SK-N-SH (cell line): ENCODE measurements at regions not wholly inside any gene's neighbourhood (a gene's known extent, or its start where the extent isn't known, plus 50 kb on each side); places are given as distances from the start of the nearest gene placed in this dataset.

Source experiments
- CTCF ChIA-PET: fragments of 300-600, 350-600 bp; formaldehyde crosslinking; extraction: SDS; loops from one replicate; lab custom pipeline; 2021; lab: Yijun Ruan, JAX
- POLR2A ChIA-PET: fragments of 350-600 bp; sonication (Branson Sonifier 250); formaldehyde crosslinking; extraction: SDS; loops from one replicate; lab custom pipeline; 2020; ENCODE audit warnings: antibody characterized with exemption, inconsistent platforms; lab: Yijun Ruan, JAX
- DNase-seq: peaks from one replicate; pipeline ENCODE4 v3.0.0; 2012
- H2AFZ ChIP-seq: fragments of 200-600 bp; sonication (generic); 2 replicates; pipeline ENCODE4 v1.8.1; 2016; ENCODE audit warnings: antibody characterized with exemption, mild to moderate bottlenecking, low read depth
- H3F3A ChIP-seq: fragments of 200-600 bp; sonication (generic); replicated peaks from 2 replicates; pipeline ENCODE3; 2016; ENCODE audit warnings: antibody characterized with exemption, mild to moderate bottlenecking; ENCODE audit not compliant: insufficient read depth
- H3K27ac ChIP-seq, 2 experiments: fragments of 200-500 bp in 1 of 2; fragments of 200-600 bp in 1 of 2; sonication (Bioruptor generic) in 1 of 2; sonication (generic), shearing (Covaris generic) in 1 of 2; 2 replicates each; pipeline versions ENCODE4 v1.5.1 to v1.6.1; 2014 to 2016; ENCODE audit warnings: low read depth in 2 of 2, inconsistent platforms in 1 of 2, low read length in 1 of 2, mild to moderate bottlenecking in 1 of 2, mixed read lengths in 1 of 2
- H3K27me3 ChIP-seq: fragments of 200-600 bp; sonication (generic), shearing (Covaris generic); 2 replicates; pipeline ENCODE4 v1.6.1; 2016; ENCODE audit warnings: mixed run types; ENCODE audit not compliant: insufficient read depth
- H3K36me3 ChIP-seq, 2 experiments: fragments of 200-500 bp in 1 of 2; fragments of 200-600 bp in 1 of 2; sonication (Bioruptor generic) in 1 of 2; sonication (generic) in 1 of 2; replicated peaks in 1 of 2; 2 replicates each; pipeline versions ENCODE3 to v1.5.1; 2014 to 2016; ENCODE audit warnings: low read length in 1 of 2, mild to moderate bottlenecking in 1 of 2; ENCODE audit not compliant: insufficient read depth in 2 of 2, control insufficient read depth in 1 of 2
- H3K4me1 ChIP-seq, 2 experiments: fragments of 200-500 bp in 1 of 2; fragments of 200-600 bp in 1 of 2; sonication (Bioruptor generic) in 1 of 2; sonication (generic), shearing (Covaris generic) in 1 of 2; 2 replicates each; pipeline versions ENCODE4 v1.5.1 to v1.6.1; 2014 to 2016; ENCODE audit warnings: low read depth in 1 of 2, low read length in 1 of 2, mixed run types in 1 of 2; ENCODE audit not compliant: insufficient read depth in 2 of 2, control insufficient read depth in 1 of 2
- H3K4me2 ChIP-seq: fragments of 200-600 bp; sonication (generic), shearing (Covaris generic); 2 replicates; pipeline ENCODE4 v1.6.1; 2017; ENCODE audit warnings: mixed run types
- H3K4me3 ChIP-seq, 2 experiments: fragments of 200-500 bp in 1 of 2; fragments of 200-600 bp in 1 of 2; sonication (Bioruptor generic) in 1 of 2; sonication (generic), shearing (Covaris generic) in 1 of 2; 2 replicates each; pipeline versions ENCODE4 v1.5.1 to v1.8.1; 2014 to 2016; ENCODE audit warnings: low read depth in 2 of 2, inconsistent platforms in 1 of 2, low read length in 1 of 2, mild to moderate bottlenecking in 1 of 2, mixed read lengths in 1 of 2, moderate library complexity in 1 of 2
- H3K79me2 ChIP-seq: fragments of 200-600 bp; sonication (generic); 2 replicates; pipeline ENCODE4 v1.8.1; 2017; ENCODE audit warnings: mild to moderate bottlenecking; ENCODE audit not compliant: insufficient read depth
- H3K9ac ChIP-seq: fragments of 200-600 bp; sonication (generic); 2 replicates; pipeline ENCODE4 v1.6.1; 2017; ENCODE audit warnings: mixed run types
- H3K9me2 ChIP-seq: fragments of 200-600 bp; sonication (generic); 2 replicates; pipeline ENCODE4 v1.6.1; 2017; ENCODE audit warnings: mixed run types
- H3K9me3 ChIP-seq: fragments of 200-600 bp; sonication (generic); 2 replicates; pipeline ENCODE4 v1.6.1; 2017; ENCODE audit warnings: mixed run types, mild to moderate bottlenecking, moderate library complexity
- H4K20me1 ChIP-seq: fragments of 200-600 bp; sonication (generic); 2 replicates; pipeline ENCODE4 v1.6.1; 2017; ENCODE audit warnings: mild to moderate bottlenecking, mixed run types; ENCODE audit not compliant: insufficient read depth
- ELF1 ChIP-seq: IDR thresholded peaks from 2 replicates; pipeline ENCODE4 v1.4.0; 2012
- EZH2phosphoT487 ChIP-seq: fragments of 200-600 bp; sonication (generic); IDR thresholded peaks from 2 replicates; pipeline ENCODE4 v1.6.1; 2017; ENCODE audit warnings: low read depth, mixed run types, mild to moderate bottlenecking, antibody characterized with exemption, moderate library complexity, borderline replicate concordance
- FOSL2 ChIP-seq: IDR thresholded peaks from 2 replicates; pipeline ENCODE4 v1.4.0; 2012; ENCODE audit warnings: low read depth, mild to moderate bottlenecking, moderate library complexity, borderline replicate concordance
- FOXJ3 ChIP-seq: sonication (generic); formaldehyde crosslinking; IDR thresholded peaks from 2 replicates; pipeline ENCODE4 v1.5.1; 2020; ENCODE audit warnings: mild to moderate bottlenecking, missing genetic modification reagents
- GATA2 ChIP-seq: sonication (generic); formaldehyde crosslinking; IDR thresholded peaks from 2 replicates; pipeline ENCODE4 v1.5.0; 2020; ENCODE audit warnings: mild to moderate bottlenecking, missing genetic modification reagents
- JUND ChIP-seq: IDR thresholded peaks from 2 replicates; pipeline ENCODE4 v1.4.0; 2012
- MEF2A ChIP-seq: IDR thresholded peaks from 2 replicates; pipeline ENCODE4 v1.4.0; 2012; ENCODE audit warnings: low read depth, borderline replicate concordance
- NFIC ChIP-seq: IDR thresholded peaks from 2 replicates; pipeline ENCODE4 v1.4.0; 2012; ENCODE audit warnings: borderline replicate concordance
- RAD21 ChIP-seq: IDR thresholded peaks from 2 replicates; pipeline ENCODE4 v1.6.1; 2012; ENCODE audit warnings: mild to moderate bottlenecking, low read length
- RXRA ChIP-seq: IDR thresholded peaks from 2 replicates; pipeline ENCODE4 v1.4.0; 2012; ENCODE audit warnings: low read depth, mild to moderate bottlenecking, borderline replicate concordance
- SIN3A ChIP-seq: IDR thresholded peaks from 2 replicates; pipeline ENCODE4 v1.6.1; 2012; ENCODE audit warnings: low read depth, mild to moderate bottlenecking, low read length, moderate library complexity, borderline replicate concordance
- SMC3 ChIP-seq: IDR thresholded peaks from 2 replicates; pipeline ENCODE4 v1.6.1; 2012; ENCODE audit warnings: low read depth, low read length, improper control_type of control experiment
- TAF1 ChIP-seq: IDR thresholded peaks from 2 replicates; pipeline ENCODE4 v1.6.1; 2012; ENCODE audit warnings: low read depth, mild to moderate bottlenecking, low read length, moderate library complexity, borderline replicate concordance
- TCF12 ChIP-seq: IDR thresholded peaks from 2 replicates; pipeline ENCODE4 v1.4.0; 2012
- WGBS: methylation state at CpG from one replicate; pipeline ENCODE4 v1.1.6; 2017; ENCODE audit warnings: low lambda C conversion rate; 5-methylcytosine and 5-hydroxymethylcytosine counted together
- TF ChIP-seq, protein P1 (sequence below): IDR thresholded peaks from 2 replicates; pipeline ENCODE4; 2012
- TF ChIP-seq, protein P2 (sequence below): IDR thresholded peaks from 2 replicates; pipeline ENCODE4 v1.4.0; 2012; ENCODE audit warnings: low read depth
- TF ChIP-seq, protein P3 (sequence below): fragments of 150-350 bp; IDR thresholded peaks from 2 replicates; pipeline ENCODE4 v1.6.1; 2017; ENCODE audit warnings: antibody characterized with exemption, low read length, low read depth, borderline replicate concordance

DNA sequence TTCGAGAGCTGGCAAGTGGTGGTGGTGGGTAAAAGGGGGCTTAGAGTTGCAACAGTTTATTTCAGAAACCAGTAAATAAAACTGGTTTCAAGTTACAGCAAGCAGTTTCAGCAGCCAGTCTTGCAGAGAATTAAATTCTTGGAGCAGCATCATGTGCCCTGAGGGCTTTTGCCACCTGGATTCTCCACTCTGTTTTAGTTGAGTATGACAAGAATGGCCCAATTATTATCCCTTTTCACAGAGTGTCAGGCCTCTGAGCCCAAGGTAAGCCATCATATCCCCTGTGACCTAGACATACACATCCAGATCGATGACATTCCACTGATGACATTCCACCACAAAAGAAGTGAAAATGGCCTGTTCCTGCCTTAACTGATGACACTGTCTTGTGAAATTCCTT, 72.8 kb upstream of the FANCL start:
- Histone ChIP-seq H3K9ac (no peak overlapping the region), H2AFZ (no peak overlapping the region), H3K9me3 (no peaks in the 10 kb centered on the region), H3K4me3 (no peak overlapping the region), H3K4me2 (no peak overlapping the region), H3K27ac (no peak overlapping the region), H3F3A (no peaks in the 10 kb centered on the region), H4K20me1 (no peaks in the 10 kb centered on the region), H3K4me1 (no peaks in the 10 kb centered on the region), H3K27me3 (no peaks in the 10 kb centered on the region), H3K36me3 (no peaks in the 10 kb centered on the region), H3K79me2 (no peaks in the 10 kb centered on the region), H3K9me2 (no peaks in the 10 kb centered on the region)
- WGBS: 43% methylated on average over 2 of the region's 2 CpGs
- POLR2A ChIA-PET: no interaction called here
- CTCF ChIA-PET: no interaction called here
- DNase-seq: no peak
- TF ChIP-seq TAF1 (no peak), GATA2 (CRISPR knock-in tag) (no peak), FOSL2 (no peak), EZH2phosphoT487 (no peak), RAD21 (no peak), MEF2A (no peak), JUND (no peak), NFIC (no peak), RXRA (no peak), FOXJ3 (no peak), SIN3A (no peak)
- TF ChIP-seq, protein P1, sequence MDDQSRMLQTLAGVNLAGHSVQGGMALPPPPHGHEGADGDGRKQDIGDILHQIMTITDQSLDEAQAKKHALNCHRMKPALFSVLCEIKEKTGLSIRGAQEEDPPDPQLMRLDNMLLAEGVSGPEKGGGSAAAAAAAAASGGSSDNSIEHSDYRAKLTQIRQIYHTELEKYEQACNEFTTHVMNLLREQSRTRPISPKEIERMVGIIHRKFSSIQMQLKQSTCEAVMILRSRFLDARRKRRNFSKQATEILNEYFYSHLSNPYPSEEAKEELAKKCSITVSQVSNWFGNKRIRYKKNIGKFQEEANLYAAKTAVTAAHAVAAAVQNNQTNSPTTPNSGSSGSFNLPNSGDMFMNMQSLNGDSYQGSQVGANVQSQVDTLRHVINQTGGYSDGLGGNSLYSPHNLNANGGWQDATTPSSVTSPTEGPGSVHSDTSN: no peak
- TF ChIP-seq, protein P2, sequence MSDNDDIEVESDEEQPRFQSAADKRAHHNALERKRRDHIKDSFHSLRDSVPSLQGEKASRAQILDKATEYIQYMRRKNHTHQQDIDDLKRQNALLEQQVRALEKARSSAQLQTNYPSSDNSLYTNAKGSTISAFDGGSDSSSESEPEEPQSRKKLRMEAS: no peak
- TF ChIP-seq, protein P3, sequence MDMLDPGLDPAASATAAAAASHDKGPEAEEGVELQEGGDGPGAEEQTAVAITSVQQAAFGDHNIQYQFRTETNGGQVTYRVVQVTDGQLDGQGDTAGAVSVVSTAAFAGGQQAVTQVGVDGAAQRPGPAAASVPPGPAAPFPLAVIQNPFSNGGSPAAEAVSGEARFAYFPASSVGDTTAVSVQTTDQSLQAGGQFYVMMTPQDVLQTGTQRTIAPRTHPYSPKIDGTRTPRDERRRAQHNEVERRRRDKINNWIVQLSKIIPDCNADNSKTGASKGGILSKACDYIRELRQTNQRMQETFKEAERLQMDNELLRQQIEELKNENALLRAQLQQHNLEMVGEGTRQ: no peak

DNA sequence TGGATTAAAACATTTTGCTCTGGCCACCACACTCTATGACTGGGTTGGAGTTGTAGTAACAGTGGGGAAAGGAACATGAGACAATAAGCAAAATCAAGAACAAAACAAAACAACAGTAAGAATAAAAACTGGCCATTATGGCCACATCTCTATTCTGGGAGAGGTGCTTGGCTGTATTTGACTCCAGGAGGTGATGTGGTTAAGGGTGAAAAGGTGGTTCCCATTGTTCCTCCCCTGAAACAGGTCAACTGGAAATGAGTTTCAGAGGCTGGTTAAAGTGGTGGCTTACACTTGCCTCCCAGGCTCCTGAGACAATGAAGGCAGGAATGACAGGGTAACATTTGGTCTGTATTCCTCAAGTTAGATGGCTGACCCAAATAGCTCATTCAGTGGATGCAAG, 67.3 kb upstream of the FANCL start:
- TF ChIP-seq GATA2 (CRISPR knock-in tag) (no peak), TCF12 (no peak), TAF1 (no peak), ELF1 (no peak), SMC3 (no peak)
- TF ChIP-seq, protein P2: no peak
- H3F3A ChIP-seq: no peaks in the 10 kb centered on the region
- no peaks in the 10 kb centered on the region for H3K4me1 ChIP-seq
- no peaks in the 10 kb centered on the region for H3K79me2 ChIP-seq
- no peak overlapping the region for H3K9ac ChIP-seq
- no peak overlapping the region for H3K4me2 ChIP-seq
- no peaks in the 10 kb centered on the region for H4K20me1 ChIP-seq
- no peak overlapping the region for H2AFZ ChIP-seq
- POLR2A ChIA-PET: no interaction called here
- H3K4me3 ChIP-seq: no peak overlapping the region
- no peaks in the 10 kb centered on the region for H3K9me2 ChIP-seq
- no peaks in the 10 kb centered on the region for H3K9me3 ChIP-seq
- H3K27ac ChIP-seq: no peak overlapping the region
- CTCF ChIA-PET: no interaction called here
- DNase-seq: no peak
- H3K27me3 ChIP-seq: no peaks in the 10 kb centered on the region
- H3K36me3 ChIP-seq: no peaks in the 10 kb centered on the region
